ENCODE measurements at regions not wholly inside any gene's neighbourhood (a gene's known extent, or its start where the extent isn't known, plus 50 kb on each side); places are given as distances from the start of the nearest gene placed in this dataset.

GRCh38 chr5:39521940-39522590 lies 97.3 kb upstream of the DAB2 start:
- TF ChIP-seq CTCF (conservative IDR thresholded peaks at IDR 0.05; ENCODE audit: low read length), result no peak
- no peak for TF ChIP-seq EZH2phosphoT487 (IDR thresholded peaks at IDR 0.05; ENCODE audit: borderline replicate concordance)

All from Loucy (cell line).